Esophagus mucosa (tissue), 1 donor: ENCODE measurements at regions not wholly inside any gene's neighbourhood (a gene's known extent, or its start where the extent isn't known, plus 50 kb on each side); places are given as distances from the start of the nearest gene placed in this dataset.

Source experiments
- ATAC-seq: fragments of 200-7000 bp; cut with Tn5 transposase; one replicate; pipeline ENCODE4 v1.9.1; 2020
- donor health status: DM: yes; HTN: yes; CAD: no.

DNA sequence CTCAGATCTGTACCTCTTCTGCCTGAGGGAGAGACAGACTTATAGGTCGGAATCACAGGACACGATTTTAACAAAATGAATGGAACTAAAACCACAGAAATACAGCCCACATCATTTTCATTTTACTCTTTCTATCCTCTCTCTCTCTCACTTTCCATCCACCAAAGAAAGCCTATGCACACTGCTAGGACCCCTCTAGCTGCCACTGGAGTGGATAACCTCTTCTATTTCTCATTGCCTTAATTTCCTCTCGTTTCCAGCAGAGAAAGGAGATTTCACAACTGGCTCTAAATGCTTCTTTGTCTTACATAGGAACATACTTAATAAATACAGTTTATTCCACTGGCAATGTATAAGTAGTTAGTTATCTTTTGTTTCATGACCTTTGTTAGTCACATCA, 867.8 kb upstream of the ADGRL4 start:
- ATAC-seq, result no peak

DNA sequence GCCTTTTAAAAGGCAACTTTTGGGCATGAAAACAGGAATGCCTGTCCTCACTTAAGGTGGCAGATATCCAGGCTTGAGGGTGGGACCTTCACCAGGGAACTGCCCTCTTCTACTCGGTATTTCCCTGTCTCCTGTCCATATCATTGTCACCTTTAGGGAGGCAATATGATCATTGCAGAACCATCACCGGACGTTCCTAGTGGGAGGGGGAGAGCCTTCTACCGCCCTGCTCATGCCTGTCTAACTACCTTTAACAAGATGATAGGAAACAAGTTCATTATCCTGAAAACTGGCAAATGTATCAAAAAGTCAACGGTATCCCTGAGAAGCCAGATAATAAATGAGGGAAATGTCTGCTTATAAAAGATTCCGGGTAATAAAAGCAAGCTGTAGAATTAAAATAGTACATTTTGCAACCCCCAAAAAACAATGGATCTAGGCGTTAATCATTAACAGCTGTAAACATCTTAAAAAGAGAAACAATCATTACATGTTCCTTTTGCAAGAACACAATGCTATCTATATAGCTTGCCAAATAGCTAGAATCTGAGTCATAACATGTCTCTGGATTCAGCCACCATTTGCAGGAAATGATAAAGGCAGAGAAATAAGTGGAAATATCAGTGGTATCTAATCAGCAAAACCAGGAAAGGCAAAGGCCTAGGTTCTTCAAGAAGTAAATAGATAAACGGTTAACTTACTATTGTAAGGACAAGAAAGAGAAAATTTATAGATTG, 852.9 kb upstream of the ADGRL4 start:
- ATAC-seq, result no peak

DNA sequence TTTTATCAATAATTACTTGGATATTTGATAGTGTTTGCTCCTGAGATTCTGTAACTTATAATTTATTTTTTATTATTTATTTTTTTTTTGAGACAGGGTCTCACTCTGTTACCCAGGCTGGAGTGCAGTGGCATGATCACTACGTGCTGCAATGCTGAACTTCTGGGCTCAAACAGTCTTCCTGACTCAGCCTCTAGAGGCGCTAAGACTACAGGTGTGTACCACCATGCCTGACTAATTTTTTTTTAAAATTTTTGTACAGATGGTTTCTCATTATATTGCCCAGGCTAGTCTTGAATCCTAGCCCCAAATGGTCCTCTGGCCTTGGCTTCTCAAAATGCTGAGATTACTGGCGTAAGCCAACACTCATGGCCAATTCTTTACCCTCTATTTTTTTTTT, 845.5 kb upstream of the ADGRL4 start:
- no peak for ATAC-seq

DNA sequence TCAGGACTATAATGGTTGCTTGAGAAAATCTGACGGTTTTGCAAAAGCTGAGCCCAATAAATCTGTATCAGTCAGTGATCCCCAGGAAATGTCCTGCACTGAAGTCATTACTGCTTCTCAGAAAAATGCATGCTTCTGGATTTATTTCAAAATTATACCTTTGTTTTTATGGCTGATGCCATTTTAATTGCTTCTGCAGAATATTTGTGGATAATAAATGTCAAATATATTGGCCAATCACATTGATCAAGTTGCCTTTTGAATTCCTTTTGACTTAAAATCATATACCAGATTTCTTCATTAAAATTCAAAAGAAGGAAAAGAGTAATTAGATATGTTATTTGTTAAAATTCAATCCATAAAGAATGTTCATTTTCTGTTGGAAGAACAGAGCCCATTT, 842.9 kb upstream of the ADGRL4 start:
- no peak for ATAC-seq

DNA sequence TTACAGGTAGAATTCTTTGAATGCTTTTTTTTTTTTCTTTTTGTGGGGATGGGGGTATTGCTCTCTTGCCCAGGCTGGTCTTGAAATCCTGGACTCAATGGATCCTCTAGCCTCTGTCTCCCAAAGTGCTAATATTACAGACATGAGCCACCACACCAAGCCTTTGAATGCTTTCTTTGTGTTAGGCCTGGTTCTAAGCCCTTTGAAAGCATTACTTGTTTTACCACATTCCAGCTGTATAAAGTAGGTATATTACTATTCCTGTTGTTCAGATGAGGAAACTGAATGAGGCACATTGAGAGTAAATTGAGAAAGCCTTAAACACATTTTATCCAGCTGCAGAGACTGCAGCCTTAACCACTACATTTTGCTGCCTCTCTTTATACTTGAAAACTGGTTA, 841.8 kb upstream of the ADGRL4 start:
- peak; percentile 59 for ATAC-seq

DNA sequence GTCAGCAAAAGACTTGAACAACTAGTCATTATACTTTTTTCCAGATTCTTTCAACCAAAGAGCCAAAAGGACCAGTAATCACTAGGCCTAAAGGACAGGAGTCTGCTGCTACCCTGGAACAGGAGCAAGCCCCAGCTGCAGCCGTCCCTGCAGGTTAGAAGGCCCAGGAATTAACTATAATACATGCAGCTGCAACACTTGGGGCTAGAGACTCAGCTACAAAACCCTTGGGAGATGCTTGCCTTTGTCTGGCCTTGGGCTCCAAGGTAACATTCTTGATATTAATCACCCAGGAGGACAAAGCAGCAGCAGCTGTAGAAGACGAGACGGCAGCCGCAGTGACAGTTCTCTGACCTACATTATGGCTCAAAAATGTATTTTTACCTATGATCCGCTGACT, 841.2 kb upstream of the ADGRL4 start:
- no peak for ATAC-seq

DNA sequence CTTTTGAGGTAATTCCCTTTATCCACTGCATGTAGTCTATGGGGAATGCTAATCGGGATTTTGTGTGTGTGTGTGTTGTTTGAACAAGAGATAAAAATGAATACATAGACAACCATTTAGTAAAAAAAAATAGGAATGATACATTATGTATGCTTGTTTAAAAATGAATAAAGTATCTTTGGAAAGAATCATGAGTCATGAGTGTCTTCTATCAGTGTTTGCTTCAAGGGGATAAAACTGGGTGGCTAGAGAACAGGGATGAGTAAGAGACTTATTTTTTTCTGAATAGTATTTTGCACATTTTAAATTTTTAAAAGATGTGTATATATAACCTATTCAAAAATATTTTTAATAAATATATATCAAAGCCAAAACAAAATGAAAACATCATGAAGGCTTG, 839.4 kb upstream of the ADGRL4 start:
- no peak for ATAC-seq

DNA sequence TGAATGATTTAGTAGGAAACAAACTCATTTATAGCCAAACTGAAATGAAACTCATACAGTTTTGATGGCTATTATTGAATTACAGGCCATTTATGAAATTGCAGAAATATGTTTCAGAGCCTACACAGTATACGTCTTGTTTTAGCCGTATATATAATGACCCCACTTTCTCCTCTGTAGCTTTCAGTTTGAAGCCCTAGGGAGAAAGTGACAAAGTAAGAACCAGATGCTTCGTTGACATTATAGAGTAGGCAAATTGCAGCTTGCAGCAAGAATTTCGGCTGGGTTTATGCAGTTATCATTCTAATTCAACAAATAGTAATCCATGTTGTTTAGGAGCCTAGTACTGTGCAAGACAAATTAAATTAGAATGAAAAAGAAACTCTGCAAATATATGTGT, 836.3 kb upstream of the ADGRL4 start:
- no peak for ATAC-seq

DNA sequence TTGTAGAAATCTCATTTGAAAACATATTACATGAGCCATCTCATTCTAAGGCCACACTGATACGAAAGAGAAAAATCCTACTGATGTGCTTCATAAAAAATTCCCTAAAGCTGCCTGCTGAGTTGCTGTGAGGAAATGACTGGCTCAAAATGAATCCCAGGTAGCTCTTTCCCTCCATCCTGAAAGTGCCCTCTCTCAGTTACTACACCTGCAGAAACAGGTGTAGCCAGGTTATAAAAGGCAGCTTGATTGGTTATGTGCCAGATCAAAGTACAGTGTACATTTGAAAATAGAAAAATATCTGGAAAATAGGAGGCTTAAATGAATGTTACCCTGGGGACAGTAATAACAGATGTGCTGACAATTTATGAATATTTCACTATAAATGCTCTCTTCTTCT, 833.4 kb upstream of the ADGRL4 start:
- ATAC-seq, result no peak

DNA sequence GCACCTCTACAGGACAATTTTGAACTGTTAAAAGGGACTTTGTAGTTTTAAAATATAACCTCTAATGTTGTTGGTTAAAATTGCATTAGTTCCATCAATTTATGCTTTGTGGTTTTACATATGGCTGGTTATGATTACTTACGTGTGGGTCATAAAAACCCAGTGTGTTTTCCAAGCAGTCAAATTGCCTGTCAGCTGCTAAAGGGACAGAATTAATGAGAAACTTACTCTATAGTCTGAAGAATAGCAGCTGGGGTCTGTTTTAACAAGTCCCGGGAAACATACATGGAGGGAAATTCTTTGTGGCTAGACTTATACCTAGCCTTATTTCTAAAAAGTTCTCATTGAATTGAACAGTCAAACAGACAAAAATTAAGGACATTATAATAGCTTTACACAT, 820.9 kb upstream of the ADGRL4 start:
- ATAC-seq, result no peak

DNA sequence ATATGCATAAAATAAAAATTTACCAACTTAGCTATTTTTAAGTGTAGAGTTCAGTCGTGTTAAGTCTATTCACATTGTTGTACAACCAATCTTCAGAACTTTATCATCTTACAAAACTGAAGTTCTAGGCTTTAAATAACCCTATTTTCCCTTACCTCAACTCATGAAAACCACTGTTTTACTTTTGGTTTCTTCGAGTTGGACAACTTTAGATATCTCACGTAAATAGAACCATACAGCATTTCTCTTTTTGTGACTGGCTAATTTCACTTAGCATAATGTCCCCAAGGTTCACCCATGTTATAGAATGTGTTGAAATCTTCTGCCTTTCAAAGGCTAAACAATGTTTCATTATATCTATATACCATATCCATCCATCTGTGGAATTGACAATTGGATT, 819.0 kb upstream of the ADGRL4 start:
- ATAC-seq, result no peak

DNA sequence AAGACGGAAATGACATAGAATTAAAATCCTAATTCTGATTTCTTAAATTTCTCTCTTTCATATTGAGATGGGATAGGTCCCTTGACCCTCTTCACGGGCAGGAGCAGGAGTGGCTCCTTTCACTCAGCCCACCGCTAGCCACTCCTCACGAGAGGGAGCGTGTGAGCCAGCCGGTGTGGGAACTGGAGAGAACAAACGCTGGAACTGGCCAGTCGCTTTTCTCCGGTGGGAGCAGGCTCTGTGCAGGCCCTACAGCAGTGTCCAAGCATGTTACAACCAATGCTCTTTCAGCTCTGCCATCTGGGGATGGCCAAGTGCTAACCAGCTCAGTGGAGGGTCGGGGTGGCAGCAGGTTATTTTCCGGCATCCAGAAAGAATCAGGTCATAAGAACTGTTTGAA, 815.5 kb upstream of the ADGRL4 start:
- ATAC-seq, result no peak

DNA sequence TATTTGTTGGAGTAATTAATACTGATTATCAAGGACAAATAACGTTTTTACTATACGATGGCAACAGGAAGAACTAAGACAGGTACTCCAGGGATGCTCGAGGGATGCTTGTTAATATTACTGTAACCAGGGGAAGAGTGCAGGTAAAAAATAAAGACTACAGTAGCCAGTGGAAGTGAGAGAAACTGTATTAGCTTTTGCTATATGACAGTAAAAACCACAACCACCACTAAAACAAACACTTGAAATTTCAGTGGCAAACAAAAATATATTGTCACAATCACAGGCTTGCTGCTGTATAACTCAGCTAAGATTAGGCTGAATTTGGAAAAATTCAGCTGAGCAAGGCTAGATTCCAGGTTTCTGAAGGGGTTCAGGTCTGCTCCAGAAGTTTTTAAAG, 812.6 kb upstream of the ADGRL4 start:
- no peak for ATAC-seq

DNA sequence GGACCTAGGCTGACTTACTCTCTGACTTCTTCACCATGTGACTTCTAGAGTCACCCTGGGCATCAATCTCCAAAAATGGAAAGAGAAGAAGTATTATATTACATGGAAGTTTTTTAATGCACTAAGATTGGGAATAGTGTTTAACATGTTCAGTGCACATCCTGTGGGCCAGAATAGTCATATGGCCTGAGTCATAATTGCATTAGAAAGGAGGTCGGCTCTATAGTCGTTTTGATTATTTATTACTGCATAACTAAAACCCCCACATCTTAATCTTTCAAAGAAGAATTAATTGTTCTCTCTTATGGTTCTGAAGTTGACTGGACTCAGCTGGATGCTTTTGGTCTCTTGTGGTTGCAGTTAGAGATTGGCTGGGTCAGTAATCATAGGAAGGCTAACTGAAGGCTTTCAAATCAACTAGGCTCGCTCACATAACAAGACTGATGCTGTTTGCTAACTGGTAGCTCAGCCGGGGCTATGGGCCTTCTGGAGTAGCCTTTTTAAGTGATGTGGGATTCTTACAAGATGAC, 810.6 kb upstream of the ADGRL4 start:
- ATAC-seq, result no peak

DNA sequence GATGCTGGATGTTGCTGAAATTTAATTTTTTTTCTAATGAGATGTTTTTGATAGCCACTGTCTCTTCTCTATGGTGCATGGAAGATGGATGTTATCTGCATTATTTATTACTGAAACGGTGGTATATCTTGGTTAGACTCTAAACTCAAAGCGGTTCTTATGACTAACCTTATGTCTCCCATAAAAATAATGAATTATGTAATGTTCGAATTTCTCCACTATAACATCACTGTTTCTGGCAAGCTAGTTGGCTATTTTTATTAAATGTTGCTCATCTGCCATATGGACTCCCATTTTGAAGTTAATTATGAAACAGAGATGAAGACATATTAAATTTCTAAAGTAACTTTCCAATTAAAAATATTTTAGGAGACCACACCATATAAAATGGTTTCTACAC, 808.6 kb upstream of the ADGRL4 start:
- no peak for ATAC-seq

DNA sequence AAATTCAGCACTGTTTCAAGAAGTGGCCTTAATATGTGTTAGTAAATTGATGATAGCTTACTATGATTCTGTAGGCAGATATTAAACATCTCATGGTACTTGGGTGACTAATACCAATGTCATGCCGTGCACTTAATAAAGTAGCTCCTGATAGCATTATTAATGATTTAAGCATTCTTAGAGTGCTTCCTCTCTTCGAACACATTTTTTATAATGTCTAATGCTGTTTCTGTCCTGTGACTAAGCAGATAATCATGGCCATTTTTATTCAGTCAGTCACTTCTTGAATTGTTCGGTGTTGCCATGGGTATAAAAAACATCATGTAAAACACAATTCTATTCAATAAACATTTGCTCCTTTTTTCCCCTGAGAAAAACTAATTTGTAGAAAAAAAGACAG, 804.6 kb upstream of the ADGRL4 start:
- no peak for ATAC-seq

DNA sequence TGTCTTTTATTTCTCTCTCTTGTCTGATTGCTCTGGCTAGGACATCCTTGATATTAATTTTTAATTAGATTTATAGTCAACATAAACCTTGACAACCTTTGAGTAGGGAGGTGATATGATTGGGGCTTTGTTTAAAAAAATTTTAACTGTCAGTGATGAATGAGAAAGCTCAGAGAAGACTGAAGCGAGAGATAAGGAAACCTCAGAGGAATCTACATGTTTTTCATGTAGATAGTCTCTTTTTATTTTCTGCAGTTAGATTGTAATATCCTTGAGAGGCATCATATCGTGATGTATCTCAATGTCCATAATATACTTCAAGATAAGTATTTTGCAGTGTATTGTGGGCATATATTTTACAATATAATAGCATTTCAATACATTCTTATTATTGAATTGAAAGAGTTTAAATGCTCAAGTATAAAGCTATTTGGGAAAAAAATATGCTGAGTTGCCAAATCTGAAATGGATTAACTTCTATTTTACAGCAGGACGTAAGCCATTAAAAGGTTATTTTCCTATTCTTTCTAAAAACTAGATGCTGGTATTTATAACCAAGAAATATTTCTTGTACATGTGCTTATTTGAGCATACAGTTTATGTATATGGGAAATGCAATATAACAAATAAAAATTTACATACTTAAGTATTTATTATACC, 802.4 kb upstream of the ADGRL4 start:
- ATAC-seq, result no peak

DNA sequence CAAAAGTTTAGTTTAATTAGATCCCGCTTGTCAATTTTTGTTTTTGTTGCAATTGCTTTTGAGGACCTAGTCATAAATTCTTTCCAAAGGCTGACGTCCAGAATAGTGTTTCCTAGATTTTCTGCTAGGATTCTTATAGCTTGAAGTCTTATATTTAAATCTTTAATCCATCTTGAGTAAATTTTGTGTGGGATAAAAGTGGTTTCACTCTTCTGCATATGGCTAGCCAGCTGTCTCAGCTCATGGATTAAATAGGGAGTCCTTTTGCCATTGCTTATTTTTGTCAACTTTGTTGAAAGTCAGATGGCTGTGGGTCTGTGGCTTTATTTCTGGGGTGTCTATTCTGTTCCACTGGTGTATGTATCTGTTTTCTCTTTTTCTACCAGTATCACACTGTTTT, 801.3 kb upstream of the ADGRL4 start:
- no peak for ATAC-seq

DNA sequence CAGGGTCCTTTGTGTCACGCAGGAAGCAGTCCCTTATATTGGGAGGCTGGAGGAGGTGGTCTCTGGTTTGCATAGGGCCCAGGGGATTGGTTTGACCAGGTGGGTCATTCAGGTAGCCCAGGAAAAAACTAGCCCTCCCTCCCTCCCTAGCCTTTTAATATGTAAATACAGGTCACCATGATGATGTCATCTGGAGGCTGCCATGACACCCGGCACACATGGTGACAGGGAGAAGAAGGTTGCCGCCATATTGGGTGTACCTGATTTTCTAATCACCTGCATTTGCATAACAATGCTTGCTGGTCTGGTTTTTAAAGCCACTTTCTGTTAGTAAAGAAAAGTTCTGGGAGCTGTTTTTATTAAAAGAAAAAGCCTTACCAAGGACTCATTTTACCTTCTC, 791.0 kb upstream of the ADGRL4 start:
- no peak for ATAC-seq

DNA sequence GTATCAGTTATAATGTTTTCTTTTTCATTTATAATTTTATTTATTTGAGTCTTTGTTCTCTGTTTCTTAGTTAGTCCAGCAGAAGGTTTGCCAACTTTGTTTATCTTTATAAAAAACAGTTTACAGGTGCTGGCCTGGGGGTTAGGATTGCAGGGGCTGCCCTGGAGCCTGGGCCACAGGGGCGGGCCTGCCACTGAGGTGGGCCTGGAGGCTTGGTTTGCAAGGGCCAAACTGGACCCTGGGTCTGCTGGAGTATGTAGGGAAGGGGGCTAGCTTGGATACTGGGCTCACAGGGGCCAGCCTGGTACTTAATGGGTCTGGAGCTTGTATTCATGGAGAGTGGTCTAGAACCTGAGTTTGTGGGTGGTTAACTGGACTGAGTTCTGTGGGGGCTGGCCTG, 789.9 kb upstream of the ADGRL4 start:
- no peak for ATAC-seq

DNA sequence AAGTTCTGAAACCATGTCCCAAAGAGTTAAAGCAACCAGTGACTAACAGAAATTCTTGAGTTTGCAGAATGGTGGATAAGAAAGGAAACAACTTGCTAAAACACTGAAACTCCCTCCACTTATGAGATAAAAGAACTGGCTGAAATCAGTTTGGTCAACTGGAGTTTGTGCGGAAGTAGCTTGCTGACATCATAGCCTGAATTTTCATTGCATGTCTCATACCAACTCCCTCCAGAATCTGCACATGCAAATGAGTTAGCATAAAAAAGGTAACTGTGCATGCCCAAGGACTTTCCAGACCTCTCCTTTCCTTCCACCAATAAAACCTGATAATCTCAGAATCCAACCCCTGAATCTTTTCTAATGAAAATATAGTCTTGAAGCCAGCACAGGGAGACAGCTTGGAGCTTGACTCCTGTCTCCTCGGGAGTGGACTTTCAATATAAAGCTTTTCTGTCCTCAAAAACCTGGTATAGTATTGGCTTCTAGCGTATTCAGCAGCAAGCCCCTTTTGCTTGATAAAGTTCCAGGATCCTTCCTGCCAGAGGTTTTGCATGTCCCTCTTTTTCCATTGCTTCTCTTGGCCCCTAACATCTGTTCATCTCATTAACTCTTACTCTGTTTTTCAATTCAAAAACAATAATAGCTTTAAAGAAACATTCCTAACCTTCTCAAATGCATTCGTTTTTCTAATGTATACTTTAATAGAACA, 785.8 kb upstream of the ADGRL4 start:
- ATAC-seq, result no peak

DNA sequence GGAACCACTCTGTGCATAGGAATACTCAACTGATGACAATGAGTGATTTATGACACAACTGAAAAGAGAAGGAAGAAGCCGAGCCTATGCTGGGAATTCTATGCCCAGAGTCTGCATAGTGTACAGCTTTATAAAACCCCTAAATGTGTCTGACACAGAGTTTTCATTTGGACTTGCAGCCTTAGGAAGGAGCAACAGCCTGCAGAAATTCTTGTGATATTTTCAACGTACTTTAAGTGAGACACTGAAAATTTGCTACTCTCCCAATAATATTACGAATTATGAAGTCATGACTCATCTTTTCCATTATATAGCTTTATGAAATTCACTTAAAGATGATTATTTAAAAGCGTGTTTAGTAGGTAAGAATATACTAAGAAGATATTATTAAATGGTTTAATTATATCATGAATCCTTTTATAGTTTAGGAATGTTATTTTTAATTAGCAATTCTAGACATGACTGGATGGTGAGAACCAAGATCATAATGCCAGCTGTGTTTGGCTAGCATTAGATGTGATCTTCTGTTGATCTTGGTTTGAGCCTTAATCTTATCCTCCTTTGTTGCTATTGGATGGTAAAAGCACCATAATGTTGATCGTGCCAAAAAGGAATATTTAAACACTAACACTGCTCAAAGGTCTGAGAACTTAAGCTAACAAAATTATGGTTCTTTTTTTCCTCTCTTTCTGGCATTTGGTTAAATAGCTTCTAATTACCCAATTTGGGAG, 785.1 kb upstream of the ADGRL4 start:
- ATAC-seq, result no peak

DNA sequence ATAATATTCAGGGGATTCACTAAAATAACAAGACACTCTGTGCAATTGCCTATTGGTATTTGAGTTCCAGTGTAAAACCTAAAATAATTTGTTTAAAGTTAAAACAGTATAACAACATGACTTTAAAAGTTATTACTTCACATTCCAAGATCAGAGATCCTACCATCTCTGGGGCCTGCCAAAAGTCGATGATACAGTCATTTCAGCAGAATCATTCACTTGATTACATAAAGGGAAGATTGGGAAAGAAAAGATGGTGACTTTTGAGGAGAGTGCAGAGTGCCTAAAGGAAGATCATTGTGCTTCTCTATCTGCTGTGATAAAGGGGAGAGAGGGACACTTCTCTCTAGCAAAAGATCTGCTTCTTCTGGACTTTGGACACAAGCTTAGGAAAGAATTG, 784.4 kb upstream of the ADGRL4 start:
- ATAC-seq, result no peak
